Sigmoid colon (tissue), 6 donors: ENCODE measurements at regions not wholly inside any gene's neighbourhood (a gene's known extent, or its start where the extent isn't known, plus 50 kb on each side); places are given as distances from the start of the nearest gene placed in this dataset.

Experiments used
- DNase-seq: peaks from one replicate; pipeline ENCODE4 v3.0.0-alpha.2; 2019
- H3K27ac ChIP-seq, 4 donors: fragments of 200-600 bp; sonication (generic); one replicate each; pipeline ENCODE4 v1.5.1; 2016 to 2019; ENCODE audit warnings: mild to moderate bottlenecking in 1 of 4
- H3K27me3 ChIP-seq, 3 donors: fragments of 200-600 bp; sonication (generic); one replicate each; pipeline ENCODE4 v1.5.1; 2019; ENCODE audit warnings: mild to moderate bottlenecking in 1 of 3
- H3K36me3 ChIP-seq, 4 donors: fragments of 200-600 bp; sonication (generic); one replicate each; pipeline ENCODE4 v1.5.1; 2016 to 2019
- H3K4me1 ChIP-seq, 4 donors: fragments of 200-600 bp; sonication (generic); one replicate each; pipeline ENCODE4 v1.5.1; 2017 to 2019
- H3K4me3 ChIP-seq, 4 donors: fragments of 200-600 bp; sonication (generic); one replicate each; pipeline ENCODE4 v1.5.1; 2017 to 2019; ENCODE audit warnings: mild to moderate bottlenecking in 2 of 4, moderate library complexity in 1 of 4
- H3K9me3 ChIP-seq, 4 donors: fragments of 200-600 bp in 3 of 4; sonication (generic) in 3 of 4; one replicate each; pipeline versions ENCODE4 v1.5.1 to v1.6.1; 2013 to 2019
- EP300 ChIP-seq, 4 donors: sonication (generic); formaldehyde crosslinking; IDR thresholded peaks; one replicate each; pipeline ENCODE4 v1.6.1; 2017; ENCODE audit warnings: antibody characterized with exemption in 4 of 4
- POLR2A ChIP-seq, 2 donors: fragments of 450-650 bp; IDR thresholded peaks; one replicate each; pipeline ENCODE4 v1.6.1; 2016; ENCODE audit warnings: antibody characterized with exemption in 2 of 2, mild to moderate bottlenecking in 2 of 2, moderate library complexity in 2 of 2
- POLR2AphosphoS5 ChIP-seq, 4 donors: sonication (generic); formaldehyde crosslinking; IDR thresholded peaks; one replicate each; pipeline ENCODE4 v1.6.1; 2017; ENCODE audit warnings: antibody characterized with exemption in 4 of 4
- WGBS, 2 donors: extraction: QIAGEN DNeasy Blood & Tissue Kit; methylation state at CpG; one replicate each; pipeline ENCODE4 v1.1.7; 2013; 5-methylcytosine and 5-hydroxymethylcytosine counted together
- intact Hi-C: fragments of 100-400 bp; cut with DNase I; formaldehyde crosslinking; loops from one replicate; pipeline ENCODE4 v1.15.1; 2023
- TF ChIP-seq, protein P1 (sequence below), 4 experiments: fragments of 450-650 bp in 3 of 4; fragments of 200-600 bp in 1 of 4; IDR thresholded peaks; one replicate each; pipeline ENCODE4 v1.5.1; 2016 to 2019; ENCODE audit warnings: antibody characterized with exemption in 4 of 4, mild to moderate bottlenecking in 3 of 4, moderate library complexity in 2 of 4
- donor health status: healthy with polysubstance abuse.
- donor health status: healthy.

DNA sequence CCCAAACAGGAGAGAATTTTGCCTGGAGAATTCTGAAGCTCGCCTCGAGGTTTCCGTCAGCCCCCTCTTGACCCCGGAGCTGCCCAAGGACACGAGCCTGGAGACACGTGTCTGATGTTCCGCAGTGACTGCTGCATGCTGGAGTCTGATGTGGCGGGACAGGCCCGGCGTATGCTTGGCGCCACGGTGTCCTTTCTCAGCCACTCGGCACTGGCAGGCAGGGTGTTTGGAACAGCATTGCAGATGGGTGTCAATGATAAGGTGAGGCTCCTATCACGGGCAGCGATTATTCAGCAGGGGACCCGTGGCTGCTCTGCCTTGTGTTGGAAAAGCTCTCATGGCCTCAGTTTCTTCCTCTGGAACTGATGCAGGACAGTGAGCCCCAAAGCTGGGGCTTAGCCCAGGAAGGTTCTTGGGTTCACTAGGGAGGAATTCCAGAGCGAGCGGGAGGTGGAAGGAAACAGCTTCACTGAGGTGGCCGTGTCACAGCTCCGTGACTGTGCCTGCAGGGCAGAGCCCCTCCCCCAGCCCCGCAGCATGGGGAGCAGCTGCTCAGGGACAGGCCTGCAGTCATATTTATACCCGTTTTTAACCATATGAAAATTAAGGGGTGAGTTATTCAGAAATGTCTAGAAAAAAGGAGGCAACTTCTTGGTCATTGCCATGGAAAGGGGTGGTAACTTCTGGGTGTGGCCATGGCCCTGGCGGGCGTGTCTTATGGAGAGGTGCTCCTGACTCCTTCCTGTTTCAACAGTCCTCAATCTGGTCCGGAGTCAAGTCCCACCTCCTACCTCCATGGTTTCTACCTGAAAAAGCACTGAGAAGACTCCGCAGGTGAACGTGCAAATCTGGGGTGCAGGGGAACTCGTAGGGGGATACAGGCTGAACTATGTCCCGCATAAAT is 123.4 kb downstream of the SIK1 start:
- 80 to 83% methylated on average over 29 of the region's 29 CpGs for WGBS, 2 donors
- Histone ChIP-seq H3K4me3 (no peak overlapping the region), H3K9me3 (no peaks in the 10 kb centered on the region), H3K27me3 (no peaks in the 10 kb centered on the region), H3K27ac (no peak overlapping the region), H3K4me1 (no peaks in the 10 kb centered on the region), H3K36me3 (no peaks in the 10 kb centered on the region)
- TF ChIP-seq EP300 (IDR thresholded peaks at IDR 0.05) (no peak), POLR2A (IDR thresholded peaks at IDR 0.05) (no peak), POLR2AphosphoS5 (IDR thresholded peaks at IDR 0.05) (no peak)
- TF ChIP-seq, protein P1, sequence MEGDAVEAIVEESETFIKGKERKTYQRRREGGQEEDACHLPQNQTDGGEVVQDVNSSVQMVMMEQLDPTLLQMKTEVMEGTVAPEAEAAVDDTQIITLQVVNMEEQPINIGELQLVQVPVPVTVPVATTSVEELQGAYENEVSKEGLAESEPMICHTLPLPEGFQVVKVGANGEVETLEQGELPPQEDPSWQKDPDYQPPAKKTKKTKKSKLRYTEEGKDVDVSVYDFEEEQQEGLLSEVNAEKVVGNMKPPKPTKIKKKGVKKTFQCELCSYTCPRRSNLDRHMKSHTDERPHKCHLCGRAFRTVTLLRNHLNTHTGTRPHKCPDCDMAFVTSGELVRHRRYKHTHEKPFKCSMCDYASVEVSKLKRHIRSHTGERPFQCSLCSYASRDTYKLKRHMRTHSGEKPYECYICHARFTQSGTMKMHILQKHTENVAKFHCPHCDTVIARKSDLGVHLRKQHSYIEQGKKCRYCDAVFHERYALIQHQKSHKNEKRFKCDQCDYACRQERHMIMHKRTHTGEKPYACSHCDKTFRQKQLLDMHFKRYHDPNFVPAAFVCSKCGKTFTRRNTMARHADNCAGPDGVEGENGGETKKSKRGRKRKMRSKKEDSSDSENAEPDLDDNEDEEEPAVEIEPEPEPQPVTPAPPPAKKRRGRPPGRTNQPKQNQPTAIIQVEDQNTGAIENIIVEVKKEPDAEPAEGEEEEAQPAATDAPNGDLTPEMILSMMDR (IDR thresholded peaks at IDR 0.05) = no peak
- intact Hi-C loops = no loop called here
- peak; percentile 46 for DNase-seq

DNA sequence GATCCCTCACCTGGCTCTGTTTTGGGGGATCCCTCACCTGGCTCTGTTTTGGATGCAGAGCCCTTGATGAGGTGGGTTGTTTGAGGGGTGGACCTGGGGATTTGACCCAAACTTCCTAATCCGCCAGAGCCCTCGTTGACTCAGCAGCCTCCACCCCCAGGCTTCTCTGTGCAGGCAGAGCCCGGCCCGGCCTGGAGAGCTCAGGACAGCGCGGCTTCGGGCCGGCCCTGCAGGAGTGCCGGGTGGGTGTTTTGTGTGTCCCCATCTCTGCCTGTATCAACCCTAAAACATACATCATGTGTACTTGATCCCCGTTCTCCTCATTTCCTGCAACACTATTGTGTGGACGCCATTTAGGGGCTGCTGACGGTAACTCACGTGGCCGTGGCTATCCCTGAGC is 124.2 kb downstream of the SIK1 start:
- DNase-seq = no peak
- H3K27ac ChIP-seq = no peak overlapping the region
- intact Hi-C loops = no loop called here

DNA sequence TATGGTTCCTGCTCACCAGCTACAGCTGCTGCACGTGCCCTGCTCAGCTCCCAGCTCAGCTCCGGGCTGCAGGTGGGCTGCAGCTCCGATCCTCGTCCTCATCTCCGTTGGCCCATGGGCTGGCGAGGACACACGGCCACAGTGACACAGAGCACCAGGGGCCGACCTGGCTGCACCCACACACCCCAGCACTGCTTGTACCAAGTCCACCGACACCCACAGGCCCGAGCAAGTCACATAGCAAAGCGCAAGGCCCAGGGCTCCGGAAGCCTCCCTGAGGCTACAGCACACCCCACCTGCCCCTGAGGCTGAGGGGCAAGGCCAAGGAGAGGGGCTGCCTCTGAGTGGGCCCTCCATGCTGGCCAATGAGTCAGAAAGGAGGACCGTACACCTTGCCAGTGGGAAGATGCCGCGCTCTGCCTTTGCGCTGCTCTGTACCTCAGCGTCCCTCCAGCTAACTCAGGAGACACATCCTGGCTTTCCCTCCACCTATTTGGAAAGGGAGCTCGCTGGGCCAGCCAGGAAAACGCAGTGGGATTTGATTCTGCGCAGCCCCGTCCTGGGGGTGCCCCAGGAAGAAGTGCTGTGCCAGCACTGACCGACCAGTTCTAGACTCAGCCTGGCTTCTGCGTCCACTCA is 124.8 kb downstream of the SIK1 start:
- no peak for DNase-seq
- 94 to 96% methylated on average over 23 of the region's 23 CpGs for WGBS, 2 donors
- H3K9me3 ChIP-seq = no peaks in the 10 kb centered on the region

More for the DNA sequence above, 124.2 kb downstream of the SIK1 start:
- no peaks in the 10 kb centered on the region for H3K27me3 ChIP-seq
- H3K9me3 ChIP-seq = no peaks in the 10 kb centered on the region
- WGBS, 2 donors = 83 to 87% methylated on average over 14 of the region's 14 CpGs
- no peak overlapping the region for H3K4me3 ChIP-seq
- H3K4me1 ChIP-seq = no peaks in the 10 kb centered on the region
- no peak for TF ChIP-seq POLR2AphosphoS5 (IDR thresholded peaks at IDR 0.05)
- TF ChIP-seq, protein P1 (IDR thresholded peaks at IDR 0.05) = no peak
- TF ChIP-seq EP300 (IDR thresholded peaks at IDR 0.05) = no peak
- no peak for TF ChIP-seq POLR2A (IDR thresholded peaks at IDR 0.05)
- no peaks in the 10 kb centered on the region for H3K36me3 ChIP-seq

DNA sequence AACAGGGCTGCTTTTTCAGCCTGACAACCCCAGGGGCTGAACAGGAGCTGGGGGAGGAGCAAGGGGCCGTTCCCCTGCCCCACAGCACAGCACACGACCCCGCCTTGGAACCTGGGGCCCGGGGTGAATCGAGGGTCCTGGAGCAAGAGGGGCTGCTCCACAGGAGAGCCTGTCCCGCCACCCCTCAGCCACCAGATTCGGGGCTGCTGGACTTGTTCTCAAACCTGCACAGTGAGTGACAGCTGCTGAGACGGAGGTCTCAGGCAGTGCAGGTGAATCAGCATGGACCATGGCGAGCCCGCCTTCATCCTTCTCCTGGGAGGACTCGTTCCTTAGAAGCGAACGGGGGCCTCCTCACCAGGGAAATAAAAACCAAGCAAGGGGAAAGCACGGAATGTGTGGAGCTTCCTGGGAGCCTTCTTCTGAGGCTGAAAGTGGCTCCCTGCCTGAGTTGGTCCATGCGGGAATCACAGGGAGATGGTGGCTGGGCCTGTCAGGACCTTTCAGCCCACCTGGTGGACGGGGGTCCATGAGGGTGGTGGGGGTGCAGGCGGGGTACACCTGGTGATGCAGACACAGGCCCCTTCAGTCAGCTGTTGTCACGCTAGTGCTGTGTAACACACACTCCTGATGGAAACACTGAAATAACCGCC is 125.4 kb downstream of the SIK1 start:
- WGBS, 2 donors = 92% methylated on average over 19 of the region's 19 CpGs
- DNase-seq = no peak
- no peak overlapping the region for H3K4me3 ChIP-seq
- intact Hi-C loops = no loop called here
- TF ChIP-seq, protein P1 (IDR thresholded peaks at IDR 0.05) = no peak
- TF ChIP-seq POLR2AphosphoS5 (IDR thresholded peaks at IDR 0.05) = no peak
- no peak for TF ChIP-seq EP300 (IDR thresholded peaks at IDR 0.05)
- no peak for TF ChIP-seq POLR2A (IDR thresholded peaks at IDR 0.05)
- H3K27me3 ChIP-seq = no peaks in the 10 kb centered on the region
- no peaks in the 10 kb centered on the region for H3K9me3 ChIP-seq
- no peaks in the 10 kb centered on the region for H3K4me1 ChIP-seq
- H3K36me3 ChIP-seq = no peaks in the 10 kb centered on the region
- no peak overlapping the region for H3K27ac ChIP-seq

More for the DNA sequence above, 124.8 kb downstream of the SIK1 start:
- Histone ChIP-seq H3K27ac (no peak overlapping the region), H3K4me1 (no peaks in the 10 kb centered on the region), H3K36me3 (no peaks in the 10 kb centered on the region), H3K27me3 (no peaks in the 10 kb centered on the region), H3K4me3 (no peak overlapping the region)
- no peak for TF ChIP-seq POLR2AphosphoS5 (IDR thresholded peaks at IDR 0.05)
- TF ChIP-seq POLR2A (IDR thresholded peaks at IDR 0.05) = no peak
- TF ChIP-seq EP300 (IDR thresholded peaks at IDR 0.05) = no peak
- TF ChIP-seq, protein P1 (IDR thresholded peaks at IDR 0.05) = no peak
- intact Hi-C loops = no loop called here
